OCI-LY3 (cell line): ENCODE measurements at regions not wholly inside any gene's neighbourhood (a gene's known extent, or its start where the extent isn't known, plus 50 kb on each side); places are given as distances from the start of the nearest gene placed in this dataset.
"Not testable (repeated sequence)": the region's sequence is repeated elsewhere in the genome, so short reads cannot be mapped to it uniquely, and the experiment has no call there.

Experiments
- H2AFZ ChIP-seq: fragments of 200-600, 300-600 bp; shearing (Covaris generic); 2 replicates; pipeline ENCODE4 v1.6.0; 2014; ENCODE audit warnings: antibody characterized with exemption, low read depth, low read length
- H3K27ac ChIP-seq: fragments of 200-600, 300-600 bp; sonication (generic); 2 replicates; pipeline ENCODE4 v1.5.1; 2014; ENCODE audit warnings: mild to moderate bottlenecking, low read length, moderate library complexity, mixed read lengths
- H3K27me3 ChIP-seq: fragments of 200-600, 300-600 bp; sonication (generic); 2 replicates; pipeline ENCODE4 v1.6.1; 2014; ENCODE audit warnings: low read depth, low read length, mixed read lengths
- H3K36me3 ChIP-seq: fragments of 200-600, 300-600 bp; sonication (generic); replicated peaks from 2 replicates; pipeline ENCODE3; 2014; ENCODE audit warnings: low read depth, low read length, mixed read lengths
- H3K4me1 ChIP-seq: fragments of 300-600, 200-600 bp; sonication (generic); 2 replicates; pipeline ENCODE4 v1.6.1; 2014; ENCODE audit warnings: low read length, mixed read lengths
- H3K4me2 ChIP-seq: fragments of 200-600, 300-600 bp; sonication (generic); 2 replicates; pipeline ENCODE4 v1.6.1; 2014; ENCODE audit warnings: low read length, mixed read lengths
- H3K4me3 ChIP-seq: fragments of 300-600, 200-600 bp; sonication (generic); 2 replicates; pipeline ENCODE4 v1.5.1; 2014; ENCODE audit warnings: antibody characterized with exemption, mild to moderate bottlenecking, low read length, moderate library complexity
- H3K79me2 ChIP-seq: fragments of 300-600, 200-600 bp; shearing (Covaris generic); 2 replicates; pipeline ENCODE4 v1.6.1; 2014; ENCODE audit warnings: mild to moderate bottlenecking, low read length, mixed read lengths
- H3K9ac ChIP-seq: fragments of 300-600, 200-600 bp; shearing (Covaris generic); 2 replicates; pipeline ENCODE4 v1.6.0; 2014; ENCODE audit warnings: mild to moderate bottlenecking, low read length, moderate library complexity
- H3K9me3 ChIP-seq: fragments of 200-600, 300-600 bp; shearing (Covaris generic); 2 replicates; pipeline ENCODE4 v1.6.1; 2014; ENCODE audit warnings: low read length, mixed read lengths; ENCODE audit not compliant: insufficient read depth
- H4K20me1 ChIP-seq: fragments of 200-600, 300-600 bp; sonication (generic); 2 replicates; pipeline ENCODE4 v1.6.1; 2016; ENCODE audit warnings: low read length, mixed read lengths; ENCODE audit not compliant: insufficient read depth
- CTCF ChIP-seq: fragments of 200-600, 300-600 bp; sonication (generic); IDR thresholded peaks from 2 replicates; pipeline ENCODE4 v1.5.1; 2014; ENCODE audit warnings: antibody characterized with exemption, low read length, low read depth
- EZH2phosphoT487 ChIP-seq: fragments of 200-600 bp; shearing (Covaris generic); IDR thresholded peaks from 2 replicates; pipeline ENCODE4 v1.6.1; 2018; ENCODE audit warnings: antibody characterized with exemption, mixed run types, low read depth

GRCh38 chr21:35468991-35469390, 419.9 kb upstream of the RUNX1 start:
- no peaks in the 10 kb centered on the region for H3K36me3 ChIP-seq

DNA sequence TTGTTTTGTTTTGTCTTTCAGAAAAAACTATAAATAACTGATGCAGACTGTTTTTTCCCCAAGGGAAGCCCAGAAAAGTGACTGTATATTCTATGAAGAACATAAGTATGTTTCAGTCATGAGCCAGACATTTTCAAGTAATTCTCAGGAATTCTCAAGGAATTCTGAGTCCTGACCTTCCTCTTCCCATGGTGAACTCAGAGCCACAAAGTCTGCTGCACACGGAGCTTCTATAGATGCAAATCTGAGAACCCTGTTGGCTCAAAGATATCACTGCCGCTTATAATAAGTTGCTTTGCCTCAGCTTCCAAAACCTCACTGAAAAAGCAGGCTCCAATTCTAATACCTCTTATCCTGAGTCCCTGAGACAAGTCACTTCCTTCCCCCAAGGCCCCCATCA, 418.5 kb upstream of the RUNX1 start:
- H3K4me3 ChIP-seq = no peak overlapping the region
- TF ChIP-seq EZH2phosphoT487 = no peak
- TF ChIP-seq CTCF = no peak
- no peaks in the 10 kb centered on the region for H3K79me2 ChIP-seq
- no peaks in the 10 kb centered on the region for H4K20me1 ChIP-seq
- no peaks in the 10 kb centered on the region for H3K9me3 ChIP-seq
- no peak overlapping the region for H3K9ac ChIP-seq
- H3K4me2 ChIP-seq = no peak overlapping the region
- H3K36me3 ChIP-seq = no peaks in the 10 kb centered on the region
- H3K27me3 ChIP-seq = no peaks in the 10 kb centered on the region
- no peak overlapping the region for H3K27ac ChIP-seq
- H3K4me1 ChIP-seq = no peaks in the 10 kb centered on the region
- H2AFZ ChIP-seq = no peak overlapping the region

More at GRCh38 chr21:35468991-35469390, 419.9 kb upstream of the RUNX1 start:
- Histone ChIP-seq H3K4me1 (peaks cover 4% of the 10 kb centered on the region), H3K9me3 (no peaks in the 10 kb centered on the region), H3K79me2 (no peaks in the 10 kb centered on the region), H3K27ac (no peak overlapping the region), H4K20me1 (no peaks in the 10 kb centered on the region), H3K27me3 (no peaks in the 10 kb centered on the region), H3K4me2 (no peak overlapping the region), H2AFZ (no peak overlapping the region), H3K4me3 (no peak overlapping the region), H3K9ac (no peak overlapping the region)
- TF ChIP-seq EZH2phosphoT487 (no peak), CTCF (no peak)

GRCh38 chr21:35466681-35467080, 417.6 kb upstream of the RUNX1 start:
- H3K9ac ChIP-seq, H2AFZ ChIP-seq, H3K4me3 ChIP-seq, H3K9me3 ChIP-seq, H3K36me3 ChIP-seq, H3K27me3 ChIP-seq, H3K4me1 ChIP-seq, H3K4me2 ChIP-seq, H4K20me1 ChIP-seq, H3K79me2 ChIP-seq, H3K27ac ChIP-seq: not testable (repeated sequence)

DNA sequence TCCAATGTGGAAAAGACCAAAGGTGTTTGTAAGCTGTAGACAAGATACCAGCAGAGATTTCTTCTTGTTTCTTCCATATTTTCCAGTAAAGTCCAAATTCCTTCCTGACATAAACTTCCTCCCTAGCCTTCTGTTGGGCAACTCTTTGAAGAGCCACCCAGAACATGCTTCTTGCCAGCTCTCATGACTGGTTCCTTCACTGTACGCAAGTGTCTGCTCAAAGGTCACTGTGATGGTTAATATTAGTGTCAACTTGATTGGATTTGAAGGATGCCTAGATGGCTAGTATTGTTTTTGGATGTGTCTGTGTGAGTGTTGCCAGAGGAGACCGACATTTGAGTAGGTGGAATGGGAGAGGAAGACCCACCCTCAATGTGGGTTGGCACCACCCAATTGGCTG, 416.6 kb upstream of the RUNX1 start:
- H3K79me2 ChIP-seq = no peaks in the 10 kb centered on the region
- no peaks in the 10 kb centered on the region for H3K36me3 ChIP-seq
- H3K9ac ChIP-seq = no peak overlapping the region

More for the DNA sequence above, 416.6 kb upstream of the RUNX1 start:
- Histone ChIP-seq H3K4me2 (no peak overlapping the region), H3K27ac (no peak overlapping the region), H3K9me3 (no peaks in the 10 kb centered on the region), H3K4me1 (no peaks in the 10 kb centered on the region), H2AFZ (no peak overlapping the region), H3K27me3 (no peaks in the 10 kb centered on the region), H4K20me1 (no peaks in the 10 kb centered on the region), H3K4me3 (no peak overlapping the region)
- TF ChIP-seq CTCF (no peak), EZH2phosphoT487 (no peak)
